Panc1 (cell line): ENCODE measurements at regions not wholly inside any gene's neighbourhood (a gene's known extent, or its start where the extent isn't known, plus 50 kb on each side); places are given as distances from the start of the nearest gene placed in this dataset.

Experiments
- ATAC-seq: fragments of 200-7000 bp; cut with Tn5 transposase; 2 replicates; pipeline ENCODE4 v1.9.1; 2020; ENCODE audit warnings: mild to moderate bottlenecking, moderate library complexity
- BruUV-seq: library from RNA; stranded (reverse); fragments of 400-500 nt; replicated peaks from 2 replicates; lab custom pipeline; 2021; lab: Mats Ljungman, UMichigan
- CTCF ChIA-PET: fragments of 300-600 bp; sonication (Branson Sonifier 250); formaldehyde crosslinking; loops from one replicate; lab custom pipeline; 2022; ENCODE audit warnings: antibody characterized with exemption; lab: Charles Lee
- POLR2A ChIA-PET: fragments of 300-600 bp; sonication (Branson Sonifier 250); formaldehyde crosslinking; loops from one replicate; lab custom pipeline; 2022; ENCODE audit warnings: antibody characterized with exemption; lab: Charles Lee
- DNase-seq: peaks from one replicate; pipeline ENCODE4 v3.0.0-alpha.2; 2010; ENCODE audit warnings: low read depth, low spot score
- H3K27ac ChIP-seq: 2 replicates; pipeline ENCODE4 v1.5.1; 2011; ENCODE audit warnings: mild to moderate bottlenecking, low read length, inconsistent platforms
- H3K27me3 ChIP-seq: fragments of 200-500 bp; sonication (Bioruptor generic); 2 replicates; pipeline ENCODE4 v1.6.0; 2014; ENCODE audit warnings: low read length, inconsistent platforms; ENCODE audit not compliant: control insufficient read depth, insufficient read depth
- H3K36me3 ChIP-seq: fragments of 200-500 bp; sonication (Bioruptor generic); 2 replicates; pipeline ENCODE4 v1.5.1; 2014; ENCODE audit warnings: inconsistent platforms, mild to moderate bottlenecking, low read length, moderate library complexity; ENCODE audit not compliant: control insufficient read depth, insufficient read depth
- H3K4me1 ChIP-seq: 2 replicates; pipeline ENCODE4 v1.5.1; 2011; ENCODE audit warnings: inconsistent platforms, mild to moderate bottlenecking, low read length, moderate library complexity; ENCODE audit not compliant: control insufficient read depth, insufficient read depth
- H3K4me3 ChIP-seq, 2 experiments: 2 replicates each; pipeline ENCODE4 v1.5.1; 2011 to 2012; ENCODE audit warnings: low read depth in 2 of 2, low read length in 2 of 2, mild to moderate bottlenecking in 2 of 2, inconsistent platforms in 1 of 2, moderate library complexity in 1 of 2
- H3K9me3 ChIP-seq: fragments of 200-500 bp; sonication (Bioruptor generic); 2 replicates; pipeline ENCODE4 v1.5.1; 2014; ENCODE audit warnings: low read depth, mild to moderate bottlenecking, inconsistent platforms, low read length, moderate library complexity; ENCODE audit not compliant: control insufficient read depth, insufficient read depth
- POLR2AphosphoS5 ChIP-seq: IDR thresholded peaks from 2 replicates; pipeline ENCODE4 v1.6.1; 2012; ENCODE audit warnings: mild to moderate bottlenecking, low read depth, low read length, moderate library complexity
- SIN3A ChIP-seq: IDR thresholded peaks from 2 replicates; pipeline ENCODE4 v1.6.1; 2012; ENCODE audit warnings: low read depth, mild to moderate bottlenecking, low read length, moderate library complexity, borderline replicate concordance; ENCODE audit not compliant: insufficient read depth
- TCF7L2 ChIP-seq: IDR thresholded peaks from 2 replicates; pipeline ENCODE4 v1.6.1; 2011; ENCODE audit warnings: mild to moderate bottlenecking, low read depth, low read length, inconsistent platforms
- in situ Hi-C: cut with HindIII; loops from 2 replicates; pipeline ENCODE4 v1.10.0; 2016; ENCODE audit warnings: low sequenced_read_pairs, low pct_unique_long_range_greater_than_20kb
- intact Hi-C: fragments of 100-400 bp; cut with micrococcal nuclease; formaldehyde crosslinking; loops from one replicate; pipeline ENCODE4 v1.10.0; 2022; ENCODE audit not compliant: unreplicated experiment
- TF ChIP-seq, protein P1 (sequence below), 2 experiments: IDR thresholded peaks; 2 replicates each; pipeline ENCODE4 v1.6.1; 2011 to 2012; ENCODE audit warnings: low read depth in 2 of 2, control low read depth in 1 of 2, low read length in 1 of 2, mild to moderate bottlenecking in 1 of 2, moderate library complexity in 1 of 2; ENCODE audit not compliant: insufficient read depth in 1 of 2
- TF ChIP-seq, protein P2 (sequence below): fragments of 450-650 bp; IDR thresholded peaks from 2 replicates; pipeline ENCODE4 v1.5.1; 2017; ENCODE audit warnings: mild to moderate bottlenecking

DNA sequence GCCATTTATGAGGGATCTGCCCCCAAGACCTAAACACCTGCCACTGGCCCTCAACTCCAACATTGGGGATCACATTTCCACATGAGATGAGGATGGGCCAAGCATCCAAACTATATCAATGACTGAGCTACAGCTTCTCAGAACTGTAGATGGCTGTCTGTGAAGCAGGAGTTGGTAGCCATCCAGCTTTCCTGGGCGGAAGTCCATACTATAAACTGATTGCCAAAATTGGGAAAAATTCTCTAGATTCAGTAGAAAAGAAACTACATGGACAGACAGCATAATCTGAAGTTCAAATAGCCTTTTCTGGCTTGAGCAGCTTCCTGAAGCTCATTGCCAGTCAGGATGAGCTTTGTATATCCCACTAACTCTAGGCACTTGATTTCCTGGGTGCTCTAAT is 214.7 kb upstream of the ZBTB20 start:
- in situ Hi-C loops, result no loop called here
- CTCF ChIA-PET, result no interaction called here

DNA sequence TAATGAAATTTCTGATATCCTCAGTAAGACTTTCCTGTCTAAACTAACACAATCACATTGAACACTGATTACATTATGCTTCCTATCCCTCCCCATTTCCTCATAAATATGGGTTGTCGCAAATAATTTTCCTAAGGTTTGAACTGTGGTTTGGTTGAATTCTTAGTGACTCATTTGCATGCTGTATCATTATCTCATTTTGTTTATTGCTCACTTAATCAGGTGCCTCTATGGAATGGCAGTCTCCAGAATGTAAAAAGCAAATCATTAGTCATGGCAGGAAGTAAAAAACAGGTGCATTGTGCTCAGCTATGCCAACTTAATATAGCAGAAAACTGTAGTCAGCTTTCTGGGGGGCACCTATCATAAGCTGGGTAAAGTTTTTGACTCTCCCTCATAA is 216.0 kb upstream of the ZBTB20 start:
- TF ChIP-seq, protein P1, sequence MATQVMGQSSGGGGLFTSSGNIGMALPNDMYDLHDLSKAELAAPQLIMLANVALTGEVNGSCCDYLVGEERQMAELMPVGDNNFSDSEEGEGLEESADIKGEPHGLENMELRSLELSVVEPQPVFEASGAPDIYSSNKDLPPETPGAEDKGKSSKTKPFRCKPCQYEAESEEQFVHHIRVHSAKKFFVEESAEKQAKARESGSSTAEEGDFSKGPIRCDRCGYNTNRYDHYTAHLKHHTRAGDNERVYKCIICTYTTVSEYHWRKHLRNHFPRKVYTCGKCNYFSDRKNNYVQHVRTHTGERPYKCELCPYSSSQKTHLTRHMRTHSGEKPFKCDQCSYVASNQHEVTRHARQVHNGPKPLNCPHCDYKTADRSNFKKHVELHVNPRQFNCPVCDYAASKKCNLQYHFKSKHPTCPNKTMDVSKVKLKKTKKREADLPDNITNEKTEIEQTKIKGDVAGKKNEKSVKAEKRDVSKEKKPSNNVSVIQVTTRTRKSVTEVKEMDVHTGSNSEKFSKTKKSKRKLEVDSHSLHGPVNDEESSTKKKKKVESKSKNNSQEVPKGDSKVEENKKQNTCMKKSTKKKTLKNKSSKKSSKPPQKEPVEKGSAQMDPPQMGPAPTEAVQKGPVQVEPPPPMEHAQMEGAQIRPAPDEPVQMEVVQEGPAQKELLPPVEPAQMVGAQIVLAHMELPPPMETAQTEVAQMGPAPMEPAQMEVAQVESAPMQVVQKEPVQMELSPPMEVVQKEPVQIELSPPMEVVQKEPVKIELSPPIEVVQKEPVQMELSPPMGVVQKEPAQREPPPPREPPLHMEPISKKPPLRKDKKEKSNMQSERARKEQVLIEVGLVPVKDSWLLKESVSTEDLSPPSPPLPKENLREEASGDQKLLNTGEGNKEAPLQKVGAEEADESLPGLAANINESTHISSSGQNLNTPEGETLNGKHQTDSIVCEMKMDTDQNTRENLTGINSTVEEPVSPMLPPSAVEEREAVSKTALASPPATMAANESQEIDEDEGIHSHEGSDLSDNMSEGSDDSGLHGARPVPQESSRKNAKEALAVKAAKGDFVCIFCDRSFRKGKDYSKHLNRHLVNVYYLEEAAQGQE (IDR thresholded peaks at IDR 0.05; ENCODE audit: insufficient read depth in 1 of 2, low read depth in 2 of 2, low read length in 1 of 2), result no peak
- TF ChIP-seq, protein P2, sequence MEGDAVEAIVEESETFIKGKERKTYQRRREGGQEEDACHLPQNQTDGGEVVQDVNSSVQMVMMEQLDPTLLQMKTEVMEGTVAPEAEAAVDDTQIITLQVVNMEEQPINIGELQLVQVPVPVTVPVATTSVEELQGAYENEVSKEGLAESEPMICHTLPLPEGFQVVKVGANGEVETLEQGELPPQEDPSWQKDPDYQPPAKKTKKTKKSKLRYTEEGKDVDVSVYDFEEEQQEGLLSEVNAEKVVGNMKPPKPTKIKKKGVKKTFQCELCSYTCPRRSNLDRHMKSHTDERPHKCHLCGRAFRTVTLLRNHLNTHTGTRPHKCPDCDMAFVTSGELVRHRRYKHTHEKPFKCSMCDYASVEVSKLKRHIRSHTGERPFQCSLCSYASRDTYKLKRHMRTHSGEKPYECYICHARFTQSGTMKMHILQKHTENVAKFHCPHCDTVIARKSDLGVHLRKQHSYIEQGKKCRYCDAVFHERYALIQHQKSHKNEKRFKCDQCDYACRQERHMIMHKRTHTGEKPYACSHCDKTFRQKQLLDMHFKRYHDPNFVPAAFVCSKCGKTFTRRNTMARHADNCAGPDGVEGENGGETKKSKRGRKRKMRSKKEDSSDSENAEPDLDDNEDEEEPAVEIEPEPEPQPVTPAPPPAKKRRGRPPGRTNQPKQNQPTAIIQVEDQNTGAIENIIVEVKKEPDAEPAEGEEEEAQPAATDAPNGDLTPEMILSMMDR, result no peak
- TF ChIP-seq POLR2AphosphoS5 (no peak), SIN3A (no peak), TCF7L2 (no peak)
- intact Hi-C loops (no loop called here), in situ Hi-C loops (no loop called here)
- no peaks in the 10 kb centered on the region for H3K4me1 ChIP-seq
- H3K36me3 ChIP-seq, result no peaks in the 10 kb centered on the region
- no peak overlapping the region for H3K4me3 ChIP-seq
- no peaks in the 10 kb centered on the region for H3K9me3 ChIP-seq
- POLR2A ChIA-PET, result no interaction called here
- DNase-seq (no peak), ATAC-seq (no peak)
- CTCF ChIA-PET, result no interaction called here
- BruUV-seq, result no TSS peak
- no peaks in the 10 kb centered on the region for H3K27me3 ChIP-seq
- no peak overlapping the region for H3K27ac ChIP-seq

More for the DNA sequence above, 214.7 kb upstream of the ZBTB20 start:
- Histone ChIP-seq H3K27ac (no peak overlapping the region), H3K27me3 (no peaks in the 10 kb centered on the region), H3K4me3 (no peak overlapping the region), H3K9me3 (no peaks in the 10 kb centered on the region), H3K4me1 (no peaks in the 10 kb centered on the region), H3K36me3 (no peaks in the 10 kb centered on the region)
- no peak for DNase-seq
- no TSS peak for BruUV-seq
- intact Hi-C loops, result no loop called here
- no peak for ATAC-seq
- POLR2A ChIA-PET, result no interaction called here
- TF ChIP-seq, protein P2, result no peak
- TF ChIP-seq, protein P1 (IDR thresholded peaks at IDR 0.05; ENCODE audit: insufficient read depth in 1 of 2, low read depth in 2 of 2, low read length in 1 of 2), result no peak
- TF ChIP-seq TCF7L2 (no peak), SIN3A (no peak), POLR2AphosphoS5 (no peak)
